NCI-H1092 treated with DMSO at 0.1 percent for 48 hours (cell line): ENCODE measurements at regions not wholly inside any gene's neighbourhood (a gene's known extent, or its start where the extent isn't known, plus 50 kb on each side); places are given as distances from the start of the nearest gene placed in this dataset.

Experiments
- DNase-seq: peaks from one replicate; lab custom pipeline; 2025; lab: John Stamatoyannopoulos, UW

- no peak for DNase-seq
These were observed 113.6 kb upstream of the ARGLU1 start for GRCh38 chr13:106681536-106681935.

- no peak for DNase-seq
These were observed 113.0 kb upstream of the ARGLU1 start for GRCh38 chr13:106680796-106681472.

GRCh38 chr13:106678646-106679418, 110.9 kb upstream of the ARGLU1 start:
- no peak for DNase-seq

GRCh38 chr13:106675311-106675710, 107.4 kb upstream of the ARGLU1 start:
- DNase-seq: no peak

GRCh38 chr13:106660746-106661625, 93.0 kb upstream of the ARGLU1 start:
- DNase-seq: no peak

- no peak for DNase-seq
These were observed 89.2 kb upstream of the ARGLU1 start for GRCh38 chr13:106657104-106657503.

- no peak for DNase-seq
These were observed 88.2 kb upstream of the ARGLU1 start for GRCh38 chr13:106656186-106656585.

GRCh38 chr13:106651442-106651841, 83.5 kb upstream of the ARGLU1 start:
- no peak for DNase-seq

- no peak for DNase-seq
These were observed 82.8 kb upstream of the ARGLU1 start for GRCh38 chr13:106650690-106651205.

- DNase-seq: no peak
These were observed 81.6 kb upstream of the ARGLU1 start for GRCh38 chr13:106649495-106649894.

- DNase-seq: no peak
These were observed 72.6 kb upstream of the ARGLU1 start for GRCh38 chr13:106640515-106640914.

GRCh38 chr13:106637519-106637918, 69.6 kb upstream of the ARGLU1 start:
- no peak for DNase-seq

GRCh38 chr13:106636492-106636891, 68.6 kb upstream of the ARGLU1 start:
- no peak for DNase-seq

- DNase-seq: no peak
These were observed 67.7 kb upstream of the ARGLU1 start for GRCh38 chr13:106635616-106636015.

GRCh38 chr13:106633321-106633720, 65.4 kb upstream of the ARGLU1 start:
- DNase-seq: no peak

GRCh38 chr13:106630650-106631049, 62.7 kb upstream of the ARGLU1 start:
- no peak for DNase-seq

- no peak for DNase-seq
These were observed 62.2 kb upstream of the ARGLU1 start for GRCh38 chr13:106630162-106630561.

GRCh38 chr13:106628936-106629659, 61.2 kb upstream of the ARGLU1 start:
- DNase-seq: no peak

- no peak for DNase-seq
These were observed 58.5 kb upstream of the ARGLU1 start for GRCh38 chr13:106626473-106626872.

- DNase-seq: no peak
These were observed 57.6 kb upstream of the ARGLU1 start for GRCh38 chr13:106625578-106625977.

GRCh38 chr13:106623799-106624460, 56.0 kb upstream of the ARGLU1 start:
- DNase-seq: no peak
